HUES6 (cell line): ENCODE measurements at regions not wholly inside any gene's neighbourhood (a gene's known extent, or its start where the extent isn't known, plus 50 kb on each side); places are given as distances from the start of the nearest gene placed in this dataset.
A peak's percentile ranks its signal among the peaks of the same experiment; 100 is the strongest.

Experiments
- H3K27ac ChIP-seq: 2 replicates; pipeline ENCODE4 v1.7.0; 2013; ENCODE audit warnings: low read depth, mild to moderate bottlenecking, low read length, inconsistent platforms
- H3K27me3 ChIP-seq: 2 replicates; pipeline ENCODE4 v1.6.1; 2013; ENCODE audit warnings: low read length; ENCODE audit not compliant: control insufficient read depth, insufficient read depth
- H3K36me3 ChIP-seq: 2 replicates; pipeline ENCODE4 v1.6.1; 2013; ENCODE audit warnings: low read length; ENCODE audit not compliant: control insufficient read depth, insufficient read depth
- H3K4me1 ChIP-seq: 2 replicates; pipeline ENCODE4 v1.6.1; 2013; ENCODE audit warnings: low read length; ENCODE audit not compliant: control insufficient read depth, insufficient read depth
- H3K4me3 ChIP-seq: 2 replicates; pipeline ENCODE4 v1.5.1; 2013; ENCODE audit warnings: low read depth, low read length
- H3K9ac ChIP-seq: one replicate; pipeline ENCODE4 v1.6.1; 2013; ENCODE audit warnings: mild to moderate bottlenecking, low read length
- H3K9me3 ChIP-seq: 2 replicates; pipeline ENCODE4 v1.6.1; 2013; ENCODE audit warnings: low read depth, low read length; ENCODE audit not compliant: control insufficient read depth, insufficient read depth

GRCh38 chr15:60137711-60138396 is 133.7 kb downstream of the FOXB1 start:
- no peak overlapping the region for H3K9ac ChIP-seq
- H3K9me3 ChIP-seq: no peaks in the 10 kb centered on the region
- H3K4me3 ChIP-seq: no peak overlapping the region
- H3K4me1 ChIP-seq: peaks cover 11% of the 10 kb centered on the region
- no peaks in the 10 kb centered on the region for H3K27me3 ChIP-seq
- peak overlapping the region; percentile 14; the same call in 1 of the 2 replicates for H3K27ac ChIP-seq
- no peaks in the 10 kb centered on the region for H3K36me3 ChIP-seq

- no peaks in the 10 kb centered on the region for H3K27me3 ChIP-seq
- H3K4me1 ChIP-seq: peaks cover 11% of the 10 kb centered on the region
- H3K4me3 ChIP-seq: no peak overlapping the region
- no peak overlapping the region for H3K9ac ChIP-seq
- H3K27ac ChIP-seq: no peak overlapping the region
- no peaks in the 10 kb centered on the region for H3K9me3 ChIP-seq
- no peaks in the 10 kb centered on the region for H3K36me3 ChIP-seq
Measured at GRCh38 chr15:60138397-60138968, 134.4 kb downstream of the FOXB1 start.

- no peaks in the 10 kb centered on the region for H3K9me3 ChIP-seq
- H3K4me3 ChIP-seq: no peak overlapping the region
- H3K27ac ChIP-seq: no peak overlapping the region
- no peak overlapping the region for H3K9ac ChIP-seq
- H3K27me3 ChIP-seq: no peaks in the 10 kb centered on the region
- H3K4me1 ChIP-seq: peaks cover 24% of the 10 kb centered on the region
- no peaks in the 10 kb centered on the region for H3K36me3 ChIP-seq
Measured at GRCh38 chr15:60152386-60152785, 148.3 kb downstream of the FOXB1 start.

- no peaks in the 10 kb centered on the region for H3K27me3 ChIP-seq
- no peak overlapping the region for H3K9ac ChIP-seq
- no peak overlapping the region for H3K27ac ChIP-seq
- H3K9me3 ChIP-seq: no peaks in the 10 kb centered on the region
- H3K4me3 ChIP-seq: no peak overlapping the region
- peaks cover 18% of the 10 kb centered on the region for H3K4me1 ChIP-seq
- no peaks in the 10 kb centered on the region for H3K36me3 ChIP-seq
Measured at GRCh38 chr15:60154764-60155325, 150.7 kb downstream of the FOXB1 start.

- Histone ChIP-seq H3K36me3 (no peaks in the 10 kb centered on the region), H3K27ac (no peak overlapping the region), H3K4me3 (no peak overlapping the region), H3K27me3 (no peaks in the 10 kb centered on the region), H3K4me1 (peaks cover 11% of the 10 kb centered on the region), H3K9ac (no peak overlapping the region), H3K9me3 (no peaks in the 10 kb centered on the region)
Measured at GRCh38 chr15:60155661-60156060, 151.6 kb downstream of the FOXB1 start.

GRCh38 chr15:60160909-60161308 is 156.8 kb downstream of the FOXB1 start:
- no peak overlapping the region for H3K27ac ChIP-seq
- H3K36me3 ChIP-seq: no peaks in the 10 kb centered on the region
- no peaks in the 10 kb centered on the region for H3K9me3 ChIP-seq
- H3K9ac ChIP-seq: no peak overlapping the region
- H3K4me3 ChIP-seq: no peak overlapping the region
- H3K4me1 ChIP-seq: peaks cover 15% of the 10 kb centered on the region
- no peaks in the 10 kb centered on the region for H3K27me3 ChIP-seq

- Histone ChIP-seq H3K9ac (no peak overlapping the region), H3K4me1 (peaks cover 15% of the 10 kb centered on the region), H3K36me3 (no peaks in the 10 kb centered on the region), H3K4me3 (no peak overlapping the region), H3K9me3 (no peaks in the 10 kb centered on the region), H3K27ac (no peak overlapping the region), H3K27me3 (no peaks in the 10 kb centered on the region)
Measured at GRCh38 chr15:60161704-60162103, 157.6 kb downstream of the FOXB1 start.

GRCh38 chr15:60162251-60162967 is 158.3 kb downstream of the FOXB1 start:
- H3K9ac ChIP-seq: no peak overlapping the region

GRCh38 chr15:60162968-60163355 is 158.9 kb downstream of the FOXB1 start:
- H3K4me3 ChIP-seq: no peak overlapping the region
- no peak overlapping the region for H3K9ac ChIP-seq
- no peaks in the 10 kb centered on the region for H3K9me3 ChIP-seq
- no peaks in the 10 kb centered on the region for H3K27me3 ChIP-seq
- peaks cover 15% of the 10 kb centered on the region for H3K4me1 ChIP-seq
- no peaks in the 10 kb centered on the region for H3K36me3 ChIP-seq
- H3K27ac ChIP-seq: no peak overlapping the region

More at GRCh38 chr15:60162251-60162967, 158.3 kb downstream of the FOXB1 start:
- Histone ChIP-seq H3K36me3 (no peaks in the 10 kb centered on the region), H3K4me3 (no peak overlapping the region), H3K9me3 (no peaks in the 10 kb centered on the region), H3K27me3 (no peaks in the 10 kb centered on the region), H3K27ac (no peak overlapping the region), H3K4me1 (peaks cover 15% of the 10 kb centered on the region)

GRCh38 chr15:60165111-60165510 is 161.0 kb downstream of the FOXB1 start:
- Histone ChIP-seq H3K9ac (no peak overlapping the region), H3K4me3 (no peak overlapping the region), H3K9me3 (no peaks in the 10 kb centered on the region), H3K27me3 (no peaks in the 10 kb centered on the region), H3K4me1 (peaks cover 15% of the 10 kb centered on the region), H3K36me3 (no peaks in the 10 kb centered on the region), H3K27ac (no peak overlapping the region)

- no peaks in the 10 kb centered on the region for H3K36me3 ChIP-seq
- no peak overlapping the region for H3K27ac ChIP-seq
- H3K9ac ChIP-seq: no peak overlapping the region
- H3K4me1 ChIP-seq: peaks cover 7% of the 10 kb centered on the region
- no peak overlapping the region for H3K4me3 ChIP-seq
- H3K27me3 ChIP-seq: no peaks in the 10 kb centered on the region
- H3K9me3 ChIP-seq: no peaks in the 10 kb centered on the region
Measured at GRCh38 chr15:60172143-60172542, 168.0 kb downstream of the FOXB1 start.
